Fibroblast of the aortic adventitia (primary cell): ENCODE measurements at regions not wholly inside any gene's neighbourhood (a gene's known extent, or its start where the extent isn't known, plus 50 kb on each side); places are given as distances from the start of the nearest gene placed in this dataset.

Experiments
- DNase-seq: peaks from one replicate; pipeline ENCODE4 v3.0.0-alpha.2; 2010; ENCODE audit warnings: low read depth
- H3K4me3 ChIP-seq: 2 replicates; pipeline ENCODE4 v1.5.1; 2011; ENCODE audit warnings: low read depth, mild to moderate bottlenecking, control low read depth, low read length, moderate library complexity
- CTCF ChIP-seq: IDR thresholded peaks from 2 replicates; pipeline ENCODE4 v1.5.1; 2011; ENCODE audit warnings: mild to moderate bottlenecking, low read length, control low read depth, inconsistent platforms; ENCODE audit not compliant: insufficient read depth

- H3K4me3 ChIP-seq, result no peak overlapping the region
- no peak for TF ChIP-seq CTCF
- DNase-seq, result no peak
These were observed 55.3 kb downstream of the RPL10L start for GRCh38 chr14:46596236-46596635.

- no peak for DNase-seq
- H3K4me3 ChIP-seq, result no peak overlapping the region
- no peak for TF ChIP-seq CTCF
These were observed 68.8 kb downstream of the RPL10L start for GRCh38 chr14:46582826-46583225.

- TF ChIP-seq CTCF, result no peak
- H3K4me3 ChIP-seq, result no peak overlapping the region
- DNase-seq, result no peak
These were observed 70.4 kb downstream of the RPL10L start for GRCh38 chr14:46581036-46581671.

GRCh38 chr14:46574978-46575375 lies 76.6 kb downstream of the RPL10L start:
- TF ChIP-seq CTCF, result no peak
- no peak overlapping the region for H3K4me3 ChIP-seq
- DNase-seq, result no peak

GRCh38 chr14:46574221-46574977 lies 77.2 kb downstream of the RPL10L start:
- no peak overlapping the region for H3K4me3 ChIP-seq
- no peak for TF ChIP-seq CTCF
- DNase-seq, result no peak

GRCh38 chr14:46573498-46573897 lies 78.1 kb downstream of the RPL10L start:
- DNase-seq, result no peak
- H3K4me3 ChIP-seq, result no peak overlapping the region
- no peak for TF ChIP-seq CTCF
